GM19397 (cell line): ENCODE measurements at regions not wholly inside any gene's neighbourhood (a gene's known extent, or its start where the extent isn't known, plus 50 kb on each side); places are given as distances from the start of the nearest gene placed in this dataset.

ENCODE experiments used
- ATAC-seq: cut with Tn5 transposase; IDR thresholded peaks from one replicate; pipeline ENCODE4 v1.9.1; 2021; ENCODE audit warnings: mild to moderate bottlenecking, moderate library complexity; ENCODE audit not compliant: unreplicated experiment

- ATAC-seq: no peak
Measured at GRCh38 chr14:104318558-104319490, 180.4 kb downstream of the KIF26A start.

GRCh38 chr14:104319491-104320241 is 181.3 kb downstream of the KIF26A start:
- ATAC-seq: no peak

GRCh38 chr14:104320611-104321086 is 182.3 kb downstream of the KIF26A start:
- no peak for ATAC-seq

GRCh38 chr14:104321088-104321801 is 182.9 kb downstream of the KIF26A start:
- no peak for ATAC-seq

GRCh38 chr14:104321802-104322130 is 183.4 kb downstream of the KIF26A start:
- no peak for ATAC-seq

- ATAC-seq: no peak
Measured at GRCh38 chr14:104322531-104323366, 184.4 kb downstream of the KIF26A start.

GRCh38 chr14:104323551-104324175 is 185.3 kb downstream of the KIF26A start:
- no peak for ATAC-seq

- ATAC-seq: no peak
Measured at GRCh38 chr14:104326848-104327247, 188.5 kb downstream of the KIF26A start.

GRCh38 chr14:104328607-104329006 is 190.2 kb downstream of the KIF26A start:
- ATAC-seq: no peak

- no peak for ATAC-seq
Measured at GRCh38 chr14:104329793-104330192, 191.4 kb downstream of the KIF26A start.

- no peak for ATAC-seq
Measured at GRCh38 chr14:104331871-104332605, 193.7 kb downstream of the KIF26A start.

GRCh38 chr14:104332634-104333270 is 194.4 kb downstream of the KIF26A start:
- ATAC-seq: no peak

- no peak for ATAC-seq
Measured at GRCh38 chr14:104333646-104334423, 195.4 kb downstream of the KIF26A start.

GRCh38 chr14:104334424-104335161 is 196.2 kb downstream of the KIF26A start:
- no peak for ATAC-seq

GRCh38 chr14:104335176-104335575 is 196.8 kb downstream of the KIF26A start:
- no peak for ATAC-seq

- no peak for ATAC-seq
Measured at GRCh38 chr14:104335611-104336010, 197.2 kb downstream of the KIF26A start.

GRCh38 chr14:104337351-104337750 is 199.0 kb downstream of the KIF26A start:
- ATAC-seq: no peak
